DND-41 (cell line): ENCODE measurements at regions not wholly inside any gene's neighbourhood (a gene's known extent, or its start where the extent isn't known, plus 50 kb on each side); places are given as distances from the start of the nearest gene placed in this dataset.

Source experiments
- ATAC-seq: fragments of 200-7000 bp; cut with Tn5 transposase; 3 replicates; pipeline ENCODE4 v1.9.1; 2021; ENCODE audit warnings: low read depth; ENCODE audit not compliant: insufficient read depth
- DNase-seq: peaks from one replicate; pipeline ENCODE4 v3.0.0-alpha.2; 2020
- H2AFZ ChIP-seq: 2 replicates; pipeline ENCODE4 v1.6.0; 2012; ENCODE audit warnings: low read depth, low read length
- H3K27ac ChIP-seq: 2 replicates; pipeline ENCODE4 v1.5.1; 2012; ENCODE audit warnings: low read length, inconsistent platforms
- H3K27me3 ChIP-seq: fragments of 200-600 bp; sonication (generic); 2 replicates; pipeline ENCODE4 v1.6.0; 2012; ENCODE audit warnings: low read length, mild to moderate bottlenecking, inconsistent platforms; ENCODE audit not compliant: insufficient read depth, poor library complexity
- H3K36me3 ChIP-seq: 2 replicates; pipeline ENCODE4 v1.5.1; 2012; ENCODE audit warnings: low read length, inconsistent platforms; ENCODE audit not compliant: insufficient read depth
- H3K4me1 ChIP-seq: 2 replicates; pipeline ENCODE4 v1.5.1; 2012; ENCODE audit warnings: mild to moderate bottlenecking, low read length; ENCODE audit not compliant: insufficient read depth
- H3K4me2 ChIP-seq: 2 replicates; pipeline ENCODE4 v1.6.0; 2012; ENCODE audit warnings: mild to moderate bottlenecking, moderate library complexity, low read length, inconsistent platforms; ENCODE audit not compliant: insufficient read depth
- H3K4me3 ChIP-seq, 2 experiments: fragments of 200-600 bp in 1 of 2; shearing (Covaris generic) in 1 of 2; 2 replicates each; pipeline ENCODE4 v1.5.1; 2012 to 2016; ENCODE audit warnings: inconsistent platforms in 2 of 2, low read length in 2 of 2, mild to moderate bottlenecking in 2 of 2, low read depth in 1 of 2, moderate library complexity in 1 of 2
- H3K79me2 ChIP-seq: 2 replicates; pipeline ENCODE4 v1.6.0; 2012; ENCODE audit warnings: low read length, inconsistent platforms; ENCODE audit not compliant: insufficient read depth
- H3K9ac ChIP-seq: 2 replicates; pipeline ENCODE4 v1.6.0; 2012; ENCODE audit warnings: low read depth, mild to moderate bottlenecking, inconsistent platforms, low read length, moderate library complexity
- H3K9me3 ChIP-seq: 2 replicates; pipeline ENCODE4 v1.5.1; 2012; ENCODE audit warnings: low read length, moderate library complexity, mild to moderate bottlenecking, inconsistent platforms; ENCODE audit not compliant: insufficient read depth, severe bottlenecking
- H4K20me1 ChIP-seq: 2 replicates; pipeline ENCODE4 v1.6.0; 2012; ENCODE audit warnings: low read length; ENCODE audit not compliant: insufficient read depth
- CTCF ChIP-seq: IDR thresholded peaks from 2 replicates; pipeline ENCODE4 v1.5.1; 2012; ENCODE audit warnings: borderline replicate concordance, low read length, moderate library complexity, mild to moderate bottlenecking; ENCODE audit not compliant: poor library complexity, severe bottlenecking; ENCODE audit errors: extremely low read depth
- EZH2 ChIP-seq: IDR thresholded peaks from 3 replicates; pipeline ENCODE4 v1.6.1; 2012; ENCODE audit warnings: borderline replicate concordance, low read depth, mild to moderate bottlenecking, moderate library complexity, low read length, inconsistent platforms; ENCODE audit not compliant: severe bottlenecking

DNA sequence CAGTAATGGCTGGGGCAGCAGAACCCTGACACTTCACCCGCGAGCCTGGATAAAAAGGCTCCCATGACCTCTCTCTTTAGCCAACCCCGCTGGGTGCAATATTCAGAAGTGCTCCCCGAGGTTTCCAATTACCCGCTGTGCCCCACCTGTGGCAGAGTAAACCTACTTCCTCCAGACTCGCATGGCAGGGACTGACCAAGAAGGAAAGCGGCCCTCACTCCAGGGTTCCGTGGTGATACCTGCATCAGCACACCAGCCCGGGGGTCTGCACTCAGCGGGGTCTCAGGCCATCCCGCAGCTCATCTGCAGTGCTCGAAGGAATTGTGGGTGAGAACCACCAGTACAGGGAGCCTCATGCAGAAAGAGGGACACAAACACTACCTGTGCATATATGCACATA, 136.3 kb upstream of the FMN2 start:
- Histone ChIP-seq H3K79me2 (no peaks in the 10 kb centered on the region), H3K4me3 (no peak overlapping the region), H3K36me3 (no peaks in the 10 kb centered on the region), H3K4me1 (no peaks in the 10 kb centered on the region), H3K27me3 (no peaks in the 10 kb centered on the region), H3K9me3 (no peaks in the 10 kb centered on the region), H3K27ac (no peak overlapping the region), H2AFZ (no peak overlapping the region), H3K9ac (no peak overlapping the region), H4K20me1 (no peaks in the 10 kb centered on the region), H3K4me2 (no peak overlapping the region)
- TF ChIP-seq CTCF (no peak), EZH2 (no peak)
- DNase-seq (no peak), ATAC-seq (no peak)

GRCh38 chr1:239956263-239956662, 135.4 kb upstream of the FMN2 start:
- Histone ChIP-seq H3K79me2 (no peaks in the 10 kb centered on the region), H3K27me3 (no peaks in the 10 kb centered on the region), H3K9ac (no peak overlapping the region), H3K27ac (no peak overlapping the region), H4K20me1 (no peaks in the 10 kb centered on the region), H3K9me3 (no peaks in the 10 kb centered on the region), H3K36me3 (no peaks in the 10 kb centered on the region), H3K4me2 (no peak overlapping the region), H3K4me3 (no peak overlapping the region), H3K4me1 (no peaks in the 10 kb centered on the region), H2AFZ (no peak overlapping the region)
- DNase-seq (no peak), ATAC-seq (no peak)
- no peak for TF ChIP-seq CTCF
- TF ChIP-seq EZH2 = no peak

- Histone ChIP-seq H4K20me1 (no peaks in the 10 kb centered on the region), H3K4me2 (no peak overlapping the region)
- no peak for DNase-seq
Measured at GRCh38 chr1:239958063-239958462, 133.6 kb upstream of the FMN2 start.

More at GRCh38 chr1:239958063-239958462, 133.6 kb upstream of the FMN2 start:
- Histone ChIP-seq H3K4me3 (no peak overlapping the region), H3K9me3 (no peaks in the 10 kb centered on the region), H3K79me2 (no peaks in the 10 kb centered on the region), H3K9ac (no peak overlapping the region), H3K36me3 (no peaks in the 10 kb centered on the region), H3K4me1 (no peaks in the 10 kb centered on the region), H2AFZ (no peak overlapping the region), H3K27me3 (no peaks in the 10 kb centered on the region), H3K27ac (no peak overlapping the region)
- TF ChIP-seq EZH2 = no peak
- TF ChIP-seq CTCF = no peak
- ATAC-seq = no peak
